IPS-15b (cell line): ENCODE measurements at regions not wholly inside any gene's neighbourhood (a gene's known extent, or its start where the extent isn't known, plus 50 kb on each side); places are given as distances from the start of the nearest gene placed in this dataset.

ENCODE experiments used
- H3K27me3 ChIP-seq: one replicate; pipeline ENCODE4 v1.6.1; 2013; ENCODE audit warnings: low read length; ENCODE audit not compliant: control insufficient read depth, insufficient read depth
- H3K36me3 ChIP-seq: one replicate; pipeline ENCODE4 v1.6.1; 2013; ENCODE audit warnings: low read length; ENCODE audit not compliant: control insufficient read depth, insufficient read depth
- H3K4me1 ChIP-seq: one replicate; pipeline ENCODE4 v1.6.1; 2013; ENCODE audit warnings: mild to moderate bottlenecking, low read length; ENCODE audit not compliant: control insufficient read depth, insufficient read depth
- H3K4me3 ChIP-seq: one replicate; pipeline ENCODE4 v1.5.1; 2013; ENCODE audit warnings: low read depth, low read length
- H3K9ac ChIP-seq: one replicate; pipeline ENCODE4 v1.6.1; 2013; ENCODE audit warnings: low read depth, mild to moderate bottlenecking, low read length
- H3K9me3 ChIP-seq: one replicate; pipeline ENCODE4 v1.6.1; 2013; ENCODE audit warnings: mild to moderate bottlenecking, low read length; ENCODE audit not compliant: control insufficient read depth, insufficient read depth

DNA sequence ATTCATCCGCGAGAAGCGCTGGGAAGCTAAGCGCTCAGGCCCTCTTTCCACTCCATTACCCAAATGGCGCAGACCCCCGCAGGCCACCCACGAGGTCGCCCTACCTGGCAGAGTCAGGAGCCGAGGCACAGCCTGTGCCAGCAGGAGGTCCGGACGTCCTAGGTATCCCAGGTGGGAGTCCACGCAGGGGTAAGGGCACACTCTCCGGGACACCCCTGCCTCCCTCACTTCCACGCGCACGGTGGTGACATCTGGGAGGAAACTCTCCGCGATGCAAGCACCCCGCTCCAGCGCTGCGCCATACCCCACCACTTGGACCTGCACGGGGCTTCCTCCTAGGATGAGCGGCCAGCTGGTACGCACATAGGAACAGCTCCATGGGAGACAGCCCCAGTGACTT lies 95.1 kb upstream of the ARHGEF7 start:
- Histone ChIP-seq H3K9me3 (peaks cover 2% of the 10 kb centered on the region), H3K4me3 (no peak overlapping the region), H3K36me3 (no peaks in the 10 kb centered on the region), H3K9ac (no peak overlapping the region), H3K27me3 (no peaks in the 10 kb centered on the region), H3K4me1 (no peaks in the 10 kb centered on the region)

DNA sequence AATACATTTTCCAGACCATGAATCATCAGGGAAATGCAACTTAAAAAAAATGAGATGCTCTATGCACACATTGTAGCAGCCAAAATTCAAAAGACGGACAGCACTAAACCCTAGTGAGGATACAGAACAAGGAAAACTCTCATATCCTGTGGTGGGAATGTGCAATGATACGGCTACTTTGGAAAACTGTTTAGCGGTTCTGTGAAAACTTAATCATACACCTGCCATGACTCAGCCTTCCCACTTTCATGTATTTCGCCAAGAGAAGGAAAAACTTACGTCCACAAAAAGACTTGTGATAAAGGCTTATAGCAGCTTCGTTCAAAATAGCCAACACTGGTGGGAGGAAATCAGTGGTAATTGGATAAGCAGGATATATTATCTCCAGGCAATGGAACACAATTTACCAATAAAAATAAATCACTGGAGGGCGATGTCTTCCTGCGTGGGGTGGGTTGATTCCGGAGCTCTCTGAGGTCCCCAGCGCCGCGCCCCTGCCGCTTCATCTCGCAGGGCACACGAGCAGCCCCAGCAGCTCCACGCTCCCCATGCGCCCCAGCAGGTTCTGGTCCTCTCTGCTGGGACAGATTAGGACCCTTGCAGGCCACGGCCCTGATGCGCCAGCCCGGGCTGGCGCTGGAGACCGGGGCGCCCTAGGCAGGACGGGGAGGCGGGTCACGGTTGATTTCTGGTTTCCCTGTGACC lies 97.2 kb upstream of the ARHGEF7 start:
- Histone ChIP-seq H3K4me1 (no peaks in the 10 kb centered on the region), H3K36me3 (no peaks in the 10 kb centered on the region), H3K27me3 (no peaks in the 10 kb centered on the region), H3K4me3 (no peak overlapping the region), H3K9ac (no peak overlapping the region), H3K9me3 (peaks cover 2% of the 10 kb centered on the region)

DNA sequence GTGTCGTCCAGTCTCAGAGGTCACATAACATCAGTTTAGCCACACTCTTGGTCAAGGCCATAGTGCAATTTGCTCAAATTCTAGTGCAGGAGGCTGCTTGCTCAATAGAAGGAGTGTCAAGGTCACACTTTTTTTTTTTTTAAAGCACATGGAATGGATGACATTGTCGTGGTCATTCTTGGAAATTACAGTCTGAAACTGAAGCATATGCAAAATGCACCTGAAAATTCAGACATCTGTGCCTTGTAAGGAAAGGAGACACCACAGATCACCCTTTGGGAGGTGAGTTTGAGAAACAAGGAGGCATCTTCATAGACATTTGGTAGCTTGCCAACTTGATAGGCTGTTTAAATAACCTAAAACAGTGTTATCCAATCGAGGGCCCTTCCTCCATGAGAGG lies 98.3 kb upstream of the ANKRD10 start:
- Histone ChIP-seq H3K36me3 (no peaks in the 10 kb centered on the region), H3K4me3 (no peak overlapping the region), H3K4me1 (no peaks in the 10 kb centered on the region), H3K27me3 (no peaks in the 10 kb centered on the region), H3K9ac (no peak overlapping the region), H3K9me3 (no peaks in the 10 kb centered on the region)

DNA sequence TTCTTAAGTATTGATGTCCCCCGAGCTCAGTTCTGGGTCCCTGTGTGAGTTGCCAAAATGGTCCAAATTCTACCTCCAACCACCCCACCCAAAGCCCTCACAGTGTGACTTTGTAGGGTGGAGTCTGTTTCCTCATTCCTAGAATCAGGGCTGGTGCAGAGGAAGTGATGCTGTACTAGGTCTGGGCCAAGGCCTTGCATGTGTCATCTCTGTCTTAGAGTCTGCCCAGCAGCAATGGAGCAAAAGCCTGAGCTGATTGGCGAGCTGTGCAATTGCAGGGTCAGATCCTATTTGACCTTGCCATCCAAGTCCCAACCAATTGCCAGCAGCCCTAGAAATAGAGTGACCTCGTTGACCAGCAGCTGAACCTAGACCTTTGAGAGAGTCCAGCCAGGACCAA lies 97.0 kb upstream of the ANKRD10 start:
- H3K9ac ChIP-seq = no peak overlapping the region
- H3K9me3 ChIP-seq = no peaks in the 10 kb centered on the region
- no peak overlapping the region for H3K4me3 ChIP-seq
- no peaks in the 10 kb centered on the region for H3K27me3 ChIP-seq
- H3K4me1 ChIP-seq = peaks cover 3% of the 10 kb centered on the region
- H3K36me3 ChIP-seq = no peaks in the 10 kb centered on the region

DNA sequence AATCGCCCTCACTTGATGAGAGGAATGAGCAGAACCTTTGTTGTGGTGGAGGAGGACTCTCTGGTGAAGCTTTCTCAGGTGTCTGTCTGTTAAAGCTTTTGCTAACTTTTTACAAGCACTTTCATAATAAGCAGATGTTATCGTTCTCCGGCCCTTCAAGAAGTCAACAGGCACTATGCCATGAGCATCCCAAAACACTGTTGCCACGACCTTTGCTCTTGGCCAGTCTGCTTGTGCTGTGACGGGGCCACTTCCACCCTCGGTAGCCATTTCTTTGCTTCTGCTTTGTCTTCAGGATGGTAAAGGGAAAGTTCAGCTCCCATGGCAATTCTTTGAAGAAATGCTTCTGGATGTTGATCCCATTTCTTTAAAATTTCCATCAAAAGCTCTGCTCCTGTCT lies 93.5 kb upstream of the ANKRD10 start:
- Histone ChIP-seq H3K9ac (no peak overlapping the region), H3K4me1 (peaks cover 6% of the 10 kb centered on the region), H3K4me3 (no peak overlapping the region), H3K27me3 (no peaks in the 10 kb centered on the region), H3K9me3 (no peaks in the 10 kb centered on the region), H3K36me3 (no peaks in the 10 kb centered on the region)

DNA sequence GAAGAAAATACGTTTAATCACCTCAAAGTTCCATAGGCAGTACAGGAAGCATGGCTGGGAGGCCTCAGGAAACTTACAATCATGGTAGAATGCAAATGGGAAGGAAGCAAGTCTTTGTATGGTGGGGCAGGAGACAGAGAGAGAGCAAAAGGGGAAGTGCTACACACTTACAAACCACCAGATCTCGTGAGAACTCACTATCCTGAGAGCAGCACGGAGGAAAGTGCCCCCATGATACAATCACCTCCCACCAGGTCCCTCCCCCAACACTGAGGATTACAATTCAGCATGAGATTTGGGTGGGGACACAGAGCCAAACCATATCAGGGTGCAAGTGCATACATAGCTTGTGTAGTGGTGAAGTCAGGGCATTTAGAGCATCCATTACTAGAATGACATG lies 92.3 kb upstream of the ANKRD10 start:
- H3K27me3 ChIP-seq = no peaks in the 10 kb centered on the region
- H3K9ac ChIP-seq = no peak overlapping the region
- no peak overlapping the region for H3K4me3 ChIP-seq
- H3K4me1 ChIP-seq = peaks cover 6% of the 10 kb centered on the region
- no peaks in the 10 kb centered on the region for H3K36me3 ChIP-seq
- H3K9me3 ChIP-seq = no peaks in the 10 kb centered on the region

DNA sequence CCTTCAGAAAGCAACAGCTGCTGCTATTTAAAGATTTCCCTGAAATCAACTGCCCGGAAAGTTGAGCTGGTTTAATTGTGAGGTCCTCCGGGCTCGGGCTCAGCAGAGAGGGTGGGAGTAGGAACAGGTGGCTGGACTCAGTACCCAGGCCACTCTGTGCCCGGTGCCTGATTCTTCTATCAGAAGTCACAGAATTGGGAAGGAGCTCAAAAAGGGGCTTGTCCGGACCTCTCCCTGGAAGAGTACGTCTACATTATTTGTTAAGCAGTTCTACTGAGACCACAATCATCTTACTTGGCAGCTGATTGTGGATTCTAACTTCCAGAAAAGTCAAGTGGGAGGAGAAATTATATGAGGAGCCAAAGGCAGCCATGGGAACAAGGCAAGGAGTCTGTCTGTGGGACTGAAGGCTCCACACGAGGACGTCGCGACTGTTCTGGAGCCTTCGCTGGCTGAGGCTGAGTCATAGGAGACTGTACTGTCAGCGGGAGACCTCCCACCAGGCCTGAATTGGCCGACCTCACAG lies 91.7 kb upstream of the ANKRD10 start:
- Histone ChIP-seq H3K27me3 (peaks cover 2% of the 10 kb centered on the region), H3K4me3 (no peak overlapping the region), H3K9me3 (no peaks in the 10 kb centered on the region), H3K9ac (no peak overlapping the region), H3K36me3 (no peaks in the 10 kb centered on the region), H3K4me1 (peaks cover 6% of the 10 kb centered on the region)

DNA sequence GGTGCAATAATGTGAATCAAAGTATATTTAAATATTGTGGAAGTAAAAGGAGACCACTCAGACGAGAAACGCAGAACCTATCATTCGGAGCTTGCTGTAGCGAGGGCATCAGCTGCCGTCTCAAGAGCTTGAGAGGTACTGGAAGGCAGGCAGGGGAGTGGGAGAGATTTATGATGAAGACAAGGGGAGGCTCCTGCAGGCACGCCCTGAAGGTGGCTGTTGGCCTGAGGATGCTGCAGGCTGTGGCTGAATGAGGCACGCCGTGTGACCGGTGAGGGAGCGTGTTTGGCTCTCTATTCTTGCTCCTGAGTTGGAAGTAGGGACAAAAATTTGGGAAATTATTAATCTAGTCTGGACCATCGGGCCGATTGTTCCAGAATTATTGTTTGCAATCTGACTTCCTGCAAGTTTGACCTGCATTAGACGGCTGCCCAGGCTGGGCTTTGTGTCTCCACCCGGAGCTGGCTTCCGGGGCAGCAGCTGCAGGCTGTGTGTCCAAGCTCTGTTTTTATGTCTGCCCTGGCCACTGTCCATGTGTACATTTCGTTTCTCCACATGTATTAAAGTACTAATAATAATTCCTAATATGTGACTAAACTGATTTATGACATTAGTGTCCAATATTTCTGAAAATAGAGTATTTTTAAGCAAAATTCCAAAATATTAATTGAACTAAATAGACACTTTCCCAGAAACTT lies 91.1 kb upstream of the ANKRD10 start:
- Histone ChIP-seq H3K4me1 (peaks cover 6% of the 10 kb centered on the region), H3K4me3 (no peak overlapping the region), H3K9me3 (no peaks in the 10 kb centered on the region), H3K9ac (no peak overlapping the region), H3K36me3 (no peaks in the 10 kb centered on the region), H3K27me3 (peaks cover 2% of the 10 kb centered on the region)

DNA sequence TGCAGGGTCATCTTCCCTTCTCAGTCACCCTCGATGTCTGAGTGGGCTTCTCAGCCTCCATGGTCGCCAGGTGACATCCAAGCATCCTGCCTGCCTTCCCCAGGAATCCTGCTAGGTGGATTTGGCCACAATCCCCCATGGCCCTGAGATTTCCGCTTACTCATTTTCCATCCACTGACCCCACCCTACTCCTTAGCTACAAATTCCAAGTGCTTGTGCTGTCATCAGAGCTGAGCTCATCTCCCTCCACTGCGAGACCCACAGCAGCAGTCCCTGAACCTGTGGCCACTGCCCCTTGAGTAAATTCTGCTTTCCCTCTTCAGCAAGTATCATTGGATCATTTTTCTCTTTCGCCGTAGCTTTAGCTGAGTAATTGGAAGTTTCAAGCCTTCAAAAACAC lies 90.5 kb upstream of the ANKRD10 start:
- H3K9ac ChIP-seq = no peak overlapping the region
- H3K27me3 ChIP-seq = peaks cover 4% of the 10 kb centered on the region
- no peaks in the 10 kb centered on the region for H3K36me3 ChIP-seq
- H3K4me1 ChIP-seq = peaks cover 6% of the 10 kb centered on the region
- no peak overlapping the region for H3K4me3 ChIP-seq
- H3K9me3 ChIP-seq = no peaks in the 10 kb centered on the region

DNA sequence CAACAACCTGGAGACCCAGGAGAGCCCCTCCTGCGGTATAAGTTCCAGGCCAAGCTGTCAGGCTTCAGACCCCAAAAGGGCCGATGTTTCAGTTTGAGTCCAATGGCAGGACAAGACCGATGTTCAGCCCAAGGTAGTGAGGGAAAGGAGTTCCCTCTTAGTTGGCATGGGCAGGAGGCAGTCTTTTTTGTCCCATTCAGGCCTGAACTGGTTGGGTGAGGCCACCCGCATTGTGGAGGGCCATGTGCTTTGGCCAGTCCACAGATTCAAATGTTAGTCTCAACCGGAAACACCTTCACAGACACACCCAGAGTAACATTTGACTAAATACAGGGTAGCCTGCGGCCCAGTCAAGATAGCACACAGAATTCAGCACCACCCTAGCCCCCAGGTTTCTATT lies 89.6 kb upstream of the ANKRD10 start:
- Histone ChIP-seq H3K36me3 (no peaks in the 10 kb centered on the region), H3K4me3 (no peak overlapping the region), H3K27me3 (peaks cover 7% of the 10 kb centered on the region), H3K9me3 (no peaks in the 10 kb centered on the region), H3K4me1 (peaks cover 6% of the 10 kb centered on the region), H3K9ac (no peak overlapping the region)

DNA sequence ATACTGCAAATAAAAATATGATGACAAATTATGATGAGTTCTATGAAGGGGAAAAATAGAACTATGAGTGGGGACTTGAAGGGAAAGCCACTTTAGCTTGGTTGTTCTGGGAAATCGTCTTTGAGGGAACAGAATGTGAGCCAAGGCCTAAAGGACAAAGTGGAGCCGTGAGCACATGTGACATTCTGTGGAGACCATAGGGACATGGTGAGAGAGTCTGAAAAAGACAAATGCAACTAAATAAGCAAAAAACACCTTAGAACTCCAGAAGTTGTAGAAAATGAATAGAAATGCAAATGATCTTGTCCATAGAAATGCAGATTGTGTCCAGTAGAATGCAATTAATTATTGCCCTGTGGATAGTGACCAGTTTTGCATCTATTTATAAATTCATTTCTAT lies 86.8 kb upstream of the ANKRD10 start:
- no peak overlapping the region for H3K9ac ChIP-seq
- H3K4me1 ChIP-seq = peaks cover under 1% of the 10 kb centered on the region
- H3K27me3 ChIP-seq = peaks cover 7% of the 10 kb centered on the region
- H3K4me3 ChIP-seq = no peak overlapping the region
- H3K9me3 ChIP-seq = no peaks in the 10 kb centered on the region
- no peaks in the 10 kb centered on the region for H3K36me3 ChIP-seq

DNA sequence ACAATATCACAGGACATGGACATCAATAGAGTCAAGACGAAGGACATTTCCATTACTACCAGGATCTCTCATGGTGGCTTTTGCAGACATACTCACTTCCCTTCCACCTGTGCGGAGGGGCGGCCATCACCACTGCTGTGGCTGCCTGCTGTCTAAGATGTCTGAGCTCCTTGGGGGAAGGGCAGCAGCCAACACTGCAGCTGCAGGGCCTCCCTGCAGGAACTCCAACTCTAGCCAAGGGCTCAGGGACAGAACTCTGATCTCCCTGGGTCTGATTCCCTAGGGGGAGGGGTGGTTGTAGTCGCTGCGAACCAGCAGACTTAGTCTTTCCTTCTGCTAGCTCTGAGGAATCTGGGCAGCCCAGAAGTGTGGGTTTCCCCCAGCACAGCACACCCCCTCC lies 78.9 kb upstream of the ANKRD10 start:
- Histone ChIP-seq H3K4me3 (peak overlapping the region; percentile 18), H3K9ac (no peak overlapping the region)

More for the DNA sequence above, 78.9 kb upstream of the ANKRD10 start:
- H3K9me3 ChIP-seq = no peaks in the 10 kb centered on the region
- H3K36me3 ChIP-seq = no peaks in the 10 kb centered on the region
- peaks cover 6% of the 10 kb centered on the region for H3K4me1 ChIP-seq
- no peaks in the 10 kb centered on the region for H3K27me3 ChIP-seq
